ENCODE measurements at regions not wholly inside any gene's neighbourhood (a gene's known extent, or its start where the extent isn't known, plus 50 kb on each side); places are given as distances from the start of the nearest gene placed in this dataset.
A peak's percentile ranks its signal among the peaks of the same experiment; 100 is the strongest.

- ATAC-seq, result no peak
These were observed 139.4 kb upstream of the HAAO start for GRCh38 chr2:42931818-42932195.

GRCh38 chr2:42931146-42931817 lies 138.9 kb upstream of the HAAO start:
- Histone ChIP-seq H3K4me3 (no peak overlapping the region), H3K9me3 (no peaks in the 10 kb centered on the region), H3K27ac (peak overlapping the region; percentile 13 to 48), H3K27me3 (peaks cover 0 to 7% of the 10 kb centered on the region in 2 donors), H3K4me1 (peaks cover 24 to 56% of the 10 kb centered on the region in 2 donors), H3K36me3 (no peaks in the 10 kb centered on the region)
- no peak for ATAC-seq
- no peak for DNase-seq
- TF ChIP-seq CTCF (IDR thresholded peaks at IDR 0.05), result no peak
- intact Hi-C loops (cut with DNase I), result no loop called here

More at GRCh38 chr2:42931818-42932195, 139.4 kb upstream of the HAAO start:
- no peaks in the 10 kb centered on the region for H3K36me3 ChIP-seq
- H3K27ac ChIP-seq, result peak overlapping the region; percentile 13 to 48
- no peak for TF ChIP-seq CTCF (IDR thresholded peaks at IDR 0.05)
- DNase-seq, result no peak
- intact Hi-C loops (cut with DNase I), result no loop called here
- no peak overlapping the region for H3K4me3 ChIP-seq
- H3K27me3 ChIP-seq, result peaks cover 0 to 7% of the 10 kb centered on the region in 2 donors
- H3K4me1 ChIP-seq, result peaks cover 19 to 55% of the 10 kb centered on the region in 2 donors
- no peaks in the 10 kb centered on the region for H3K9me3 ChIP-seq

- Histone ChIP-seq H3K4me3 (no peak overlapping the region), H3K4me1 (peaks cover 36 to 68% of the 10 kb centered on the region in 2 donors), H3K27me3 (peaks cover 0 to 7% of the 10 kb centered on the region in 2 donors), H3K9me3 (no peaks in the 10 kb centered on the region), H3K27ac (peak overlapping the region; percentile 73 to 79), H3K36me3 (no peaks in the 10 kb centered on the region)
- TF ChIP-seq CTCF (IDR thresholded peaks at IDR 0.05), result no peak
- DNase-seq (no peak), ATAC-seq (peak; percentile 9)
- intact Hi-C loops (cut with DNase I), result no loop called here
These were observed 137.7 kb upstream of the HAAO start for GRCh38 chr2:42930025-42930581.

- peaks cover 41 to 72% of the 10 kb centered on the region in 2 donors for H3K4me1 ChIP-seq
- ATAC-seq (no peak), DNase-seq (no peak)
- TF ChIP-seq CTCF (IDR thresholded peaks at IDR 0.05), result no peak
- no peak overlapping the region for H3K4me3 ChIP-seq
- H3K36me3 ChIP-seq, result no peaks in the 10 kb centered on the region
- H3K27me3 ChIP-seq, result peaks cover 0 to 7% of the 10 kb centered on the region in 2 donors
- intact Hi-C loops (cut with DNase I), result loop anchor here in 1 of 2 donors (10.0 kb wide), 1 partner anchor 75 kb away; no protein-coding TSS in a partner anchor
- H3K27ac ChIP-seq, result peak overlapping the region; percentile 73 to 79
- no peaks in the 10 kb centered on the region for H3K9me3 ChIP-seq
These were observed 137.2 kb upstream of the HAAO start for GRCh38 chr2:42929546-42930024.
